NCI-H69 (cell line): ENCODE measurements at regions not wholly inside any gene's neighbourhood (a gene's known extent, or its start where the extent isn't known, plus 50 kb on each side); places are given as distances from the start of the nearest gene placed in this dataset.

Experiments used
- DNase-seq: peaks from one replicate; lab custom pipeline; 2025; lab: John Stamatoyannopoulos, UW

GRCh38 chr2:150417278-150417677 lies 70.2 kb downstream of the RND3 start:
- DNase-seq = peak; percentile 55

- DNase-seq = no peak
These were observed 72.4 kb downstream of the RND3 start for GRCh38 chr2:150415022-150415421.

- no peak for DNase-seq
These were observed 73.6 kb downstream of the RND3 start for GRCh38 chr2:150413910-150414309.

GRCh38 chr2:150413366-150413765 lies 74.1 kb downstream of the RND3 start:
- no peak for DNase-seq

DNA sequence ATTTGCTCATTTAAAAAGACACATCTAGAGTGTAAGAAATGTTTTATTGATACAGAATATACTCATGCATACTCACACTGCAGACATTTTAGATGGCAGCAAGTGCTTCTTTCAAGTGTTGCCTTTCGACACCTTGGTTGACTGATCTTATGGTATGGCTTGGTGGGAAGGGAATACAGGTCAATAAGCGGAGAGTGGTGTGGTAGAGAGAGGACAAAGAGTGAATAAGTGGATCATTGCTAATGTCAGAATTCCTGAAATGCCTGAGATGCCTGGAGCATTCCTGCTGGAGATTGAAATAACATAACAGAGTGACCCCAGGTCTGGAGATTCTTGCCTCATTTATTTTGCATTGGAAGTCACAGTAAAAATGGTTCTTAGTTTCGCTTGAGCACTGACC lies 76.7 kb downstream of the RND3 start:
- no peak for DNase-seq

DNA sequence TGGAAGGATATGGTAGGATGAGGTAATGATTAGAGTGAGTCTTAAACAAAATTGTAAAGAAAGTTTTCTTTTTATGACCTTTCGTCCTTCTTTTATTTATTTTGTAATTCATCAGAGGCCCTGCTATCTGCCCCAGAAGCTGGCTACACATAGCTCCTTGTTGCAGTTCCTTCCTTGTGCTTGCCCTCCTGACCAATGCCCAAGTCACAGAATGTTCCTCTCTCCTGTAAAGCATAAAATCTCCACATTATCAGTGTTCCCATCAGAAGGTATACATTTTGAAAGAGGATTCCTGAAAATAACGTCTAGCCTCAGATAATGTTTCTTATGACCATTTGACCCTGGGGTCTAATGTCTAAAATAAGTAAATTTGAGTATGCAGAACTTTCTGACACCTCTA lies 78.3 kb downstream of the RND3 start:
- no peak for DNase-seq

DNA sequence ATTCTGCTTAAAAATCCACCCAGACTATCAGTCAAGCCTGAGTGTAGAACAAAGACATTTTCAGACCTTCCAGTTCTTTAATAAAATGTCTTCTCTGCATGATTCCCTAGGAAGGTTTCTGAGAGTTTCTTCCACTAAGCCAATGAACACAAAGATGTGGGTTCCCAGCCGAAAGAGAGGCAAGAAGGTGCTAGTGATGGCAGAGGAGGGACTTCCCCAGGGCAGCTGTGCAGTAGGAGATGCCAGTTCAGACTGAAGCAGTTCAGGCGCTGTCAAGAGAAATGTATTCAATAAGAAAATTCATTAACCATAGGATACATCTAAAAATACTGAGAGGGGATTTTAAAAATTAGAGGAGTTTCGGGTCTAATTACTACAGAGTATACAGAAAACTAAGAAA lies 83.3 kb downstream of the RND3 start:
- DNase-seq = no peak

- no peak for DNase-seq
These were observed 84.0 kb downstream of the RND3 start for GRCh38 chr2:150403457-150403856.

GRCh38 chr2:150402953-150403352 lies 84.5 kb downstream of the RND3 start:
- DNase-seq = no peak

GRCh38 chr2:150400849-150401248 lies 86.6 kb downstream of the RND3 start:
- DNase-seq = no peak

DNA sequence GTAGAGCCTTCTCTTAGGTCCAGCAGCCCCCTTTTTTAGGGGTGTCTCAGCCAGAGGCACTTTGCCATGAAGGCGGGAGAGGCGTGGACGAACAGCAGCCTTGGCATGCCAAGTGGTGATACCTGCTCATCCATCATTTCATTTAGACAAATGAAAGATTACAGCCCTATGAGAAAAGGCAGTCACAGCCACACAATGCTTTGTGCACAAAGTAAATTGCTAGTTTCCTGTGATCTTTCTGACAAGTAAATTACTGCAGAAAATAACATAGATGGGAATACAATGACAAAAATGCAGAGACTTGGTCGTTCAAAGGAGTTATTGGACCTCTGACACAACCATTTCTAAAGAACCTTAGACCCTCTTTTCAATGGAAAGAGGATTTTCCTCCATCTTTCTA lies 94.9 kb downstream of the RND3 start:
- DNase-seq = peak; percentile 71

- no peak for DNase-seq
These were observed 95.7 kb downstream of the RND3 start for GRCh38 chr2:150391779-150392178.

GRCh38 chr2:150389447-150389846 lies 98.0 kb downstream of the RND3 start:
- no peak for DNase-seq

- DNase-seq = peak; percentile 77
These were observed 99.2 kb downstream of the RND3 start for GRCh38 chr2:150388289-150388625.

DNA sequence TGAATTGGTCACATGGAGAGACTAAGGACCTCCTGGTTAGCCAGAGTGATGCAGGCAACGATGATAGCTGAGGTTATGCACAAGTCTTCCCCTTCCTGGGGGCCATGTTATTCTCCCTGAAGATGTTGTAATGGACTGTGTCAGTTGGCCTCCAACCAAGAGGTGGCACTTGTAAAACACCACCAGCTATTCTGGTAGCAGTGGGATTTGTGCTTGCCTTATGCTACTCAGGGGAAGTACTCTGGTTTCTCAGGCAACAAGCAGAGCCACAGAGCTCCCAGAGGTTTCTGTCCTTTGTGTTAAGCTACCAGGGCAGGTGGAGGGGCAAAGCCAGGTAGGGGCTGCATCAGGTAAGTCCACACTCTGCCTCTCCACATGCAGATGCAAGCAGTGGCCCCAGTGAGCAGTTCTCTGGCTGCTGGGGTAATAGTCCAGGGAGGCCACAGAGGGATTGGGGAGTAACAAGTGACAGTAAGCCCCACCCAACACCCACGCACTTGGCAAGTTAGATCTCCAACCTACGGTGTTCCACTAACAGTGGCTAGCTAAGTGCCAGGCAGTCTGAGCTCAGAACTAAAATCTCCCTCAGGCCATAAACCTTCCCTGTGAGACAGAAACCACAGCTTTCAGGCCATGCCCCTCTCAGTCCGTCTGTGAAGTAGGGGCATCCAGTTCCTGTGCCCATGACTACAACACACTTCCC lies 99.7 kb downstream of the RND3 start:
- DNase-seq = peak; percentile 22

DNA sequence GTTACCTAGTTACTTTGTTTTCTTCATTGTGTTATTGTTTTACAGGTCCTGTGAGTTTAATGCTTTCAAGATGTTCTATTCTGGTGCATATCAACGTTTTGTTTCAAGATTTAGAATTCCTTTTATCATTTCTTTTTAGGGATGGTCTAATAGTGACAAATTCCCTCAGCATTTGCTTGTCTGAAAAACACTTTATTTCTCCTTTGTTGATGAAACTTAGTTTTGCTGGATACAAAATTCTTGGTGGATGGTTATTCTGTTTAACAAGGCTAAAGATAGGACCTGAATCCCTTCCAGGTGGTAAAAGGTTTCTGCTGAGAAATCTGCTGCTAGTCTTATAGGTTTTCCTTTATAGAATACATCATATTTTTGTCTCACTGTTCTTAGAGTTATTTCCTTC lies 102.3 kb downstream of the RND3 start:
- no peak for DNase-seq

DNA sequence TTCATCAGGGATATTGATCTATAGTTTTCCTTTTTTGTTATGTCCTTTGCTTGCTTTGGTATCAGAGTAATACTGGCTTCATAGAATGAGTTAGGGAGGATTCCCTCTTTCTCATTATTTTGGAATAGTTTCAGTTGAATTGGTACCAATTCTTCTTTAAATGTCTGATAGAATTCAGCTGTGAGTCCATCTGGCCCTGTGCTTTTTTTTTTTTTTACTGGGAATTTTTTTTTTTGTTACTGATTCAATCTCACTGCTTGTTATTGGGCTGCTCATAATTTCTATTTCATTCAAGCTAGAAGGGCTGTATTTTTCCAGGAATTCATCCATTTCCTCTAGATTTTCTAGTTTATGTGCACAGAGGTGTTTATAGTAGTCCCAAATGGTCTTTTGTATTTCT lies 103.9 kb downstream of the RND3 start:
- DNase-seq = no peak

DNA sequence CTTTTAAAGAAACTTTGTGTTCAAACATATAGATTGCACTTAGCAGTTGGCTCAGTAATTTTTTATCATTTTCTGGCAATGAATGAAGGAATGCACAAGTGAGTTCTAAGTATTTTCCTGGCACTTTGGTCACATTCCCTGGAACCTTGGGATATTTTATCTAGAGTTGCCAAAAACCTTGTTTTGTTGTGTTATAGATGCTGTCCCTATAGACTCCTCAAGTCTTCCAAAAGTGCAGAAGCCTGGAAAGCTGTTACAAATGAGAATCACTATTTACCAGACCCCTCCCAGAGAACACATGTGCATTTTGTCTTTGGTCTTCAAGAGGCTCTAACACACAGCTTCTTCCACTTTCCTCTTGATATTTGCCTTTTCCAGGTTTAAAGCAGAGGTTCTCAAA lies 108.3 kb downstream of the RND3 start:
- no peak for DNase-seq

GRCh38 chr2:150378686-150379085 lies 108.8 kb downstream of the RND3 start:
- no peak for DNase-seq

- DNase-seq = peak; percentile 76
These were observed 110.7 kb downstream of the RND3 start for GRCh38 chr2:150376553-150377335.

GRCh38 chr2:150375333-150375732 lies 112.1 kb downstream of the RND3 start:
- no peak for DNase-seq

DNA sequence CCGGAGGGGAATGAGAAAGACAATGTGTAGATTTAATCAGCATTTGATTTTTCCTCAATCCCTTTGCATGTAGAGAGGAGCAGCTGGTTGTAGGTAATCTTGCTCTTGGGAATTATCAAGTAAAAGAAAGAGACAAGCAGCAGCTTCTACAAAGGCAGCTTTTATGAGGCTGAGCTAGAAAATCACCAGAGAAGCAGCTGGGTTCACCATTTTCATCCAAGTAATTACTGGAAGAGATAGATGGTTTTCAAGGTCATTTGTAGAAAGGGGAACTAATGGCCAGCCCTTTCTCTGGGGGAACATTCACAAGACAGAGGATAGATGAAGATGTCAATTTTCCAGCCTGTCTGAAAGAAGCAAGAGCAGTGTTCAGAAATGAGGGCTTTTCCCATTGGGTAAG lies 113.0 kb downstream of the RND3 start:
- peak; percentile 12 for DNase-seq

DNA sequence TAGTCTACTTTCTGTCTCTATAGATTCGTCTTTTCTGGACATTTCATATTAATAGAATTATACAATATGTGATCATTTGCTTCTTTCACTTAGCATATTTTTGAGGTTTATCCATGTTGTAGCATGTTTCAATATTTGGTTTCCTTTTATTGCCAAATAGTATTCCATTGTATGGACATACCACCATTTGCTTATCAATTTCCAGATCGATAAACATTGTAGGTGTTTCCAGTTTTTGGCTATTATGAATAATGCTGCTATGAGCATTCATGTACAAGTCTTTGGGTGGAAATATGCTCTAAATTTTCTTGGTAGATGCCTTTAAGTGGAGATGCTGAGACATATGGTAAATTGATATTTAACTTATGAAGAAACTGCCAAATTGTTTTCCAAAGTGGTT lies 114.1 kb downstream of the RND3 start:
- DNase-seq = no peak
